ENCODE measurements at regions not wholly inside any gene's neighbourhood (a gene's known extent, or its start where the extent isn't known, plus 50 kb on each side); places are given as distances from the start of the nearest gene placed in this dataset.

DNA sequence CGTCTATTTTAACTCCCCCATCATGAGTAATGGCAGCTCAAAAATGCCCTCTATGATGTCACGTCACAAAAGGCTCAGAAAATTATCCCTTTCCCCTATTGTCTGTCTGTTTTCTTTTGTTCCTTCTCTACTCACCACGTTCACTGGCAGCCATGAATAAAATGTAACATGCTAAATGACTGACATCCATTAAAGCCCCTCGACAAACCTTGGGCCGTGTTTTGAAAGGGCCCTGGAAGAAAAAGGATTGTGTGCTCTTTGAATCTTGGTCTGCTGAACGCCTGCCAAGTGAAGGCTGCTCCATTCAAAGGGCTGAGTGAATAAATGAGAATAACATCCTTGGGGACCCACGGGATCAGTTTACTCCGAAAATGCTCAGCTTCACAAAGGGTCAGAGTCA, 118.7 kb downstream of the RPS12 start:
- H3K9me3 ChIP-seq (ENCODE audit: insufficient read depth in 2 of 2, low read depth in 1 of 2, low read length in 1 of 2): no peaks in the 10 kb centered on the region
- no peaks in the 10 kb centered on the region for H4K20me1 ChIP-seq (replicated peaks in 1 of 2; ENCODE audit: control insufficient read depth in 1 of 2, insufficient read depth in 2 of 2, low read length in 2 of 2)
- no peak overlapping the region for H2BK20ac ChIP-seq (ENCODE audit: low read length)
- no peaks in the 10 kb centered on the region for H3K79me2 ChIP-seq (ENCODE audit: control insufficient read depth in 1 of 2, insufficient read depth in 2 of 2, low read length in 2 of 2)
- H2AFZ ChIP-seq (ENCODE audit: low read length): peak overlapping the region; percentile 51; the same call in 1 of the 2 replicates
- TF ChIP-seq EGR1 (IDR thresholded peaks at IDR 0.05; ENCODE audit: borderline replicate concordance, low read depth, low read length): no peak
- TF ChIP-seq KDM1A (IDR thresholded peaks at IDR 0.05; ENCODE audit: borderline replicate concordance, low read length): no peak
- TF ChIP-seq HDAC6 (IDR thresholded peaks at IDR 0.05; ENCODE audit: low read depth, low read length): no peak
- TF ChIP-seq CBX5 (IDR thresholded peaks at IDR 0.05; ENCODE audit: low read depth, low read length): no peak
- TF ChIP-seq MAFK (IDR thresholded peaks at IDR 0.05; ENCODE audit: low read depth, low read length): no peak
- H3K4me3 ChIP-seq (ENCODE audit: extremely low read depth in 1 of 4, insufficient read depth in 2 of 4, low read depth in 3 of 4, low read length in 4 of 4): no peak overlapping the region
- H3K56ac ChIP-seq (replicated peaks; ENCODE audit: insufficient read length, low read depth, low read length): no peak overlapping the region
- no peaks in the 10 kb centered on the region for H3K27me3 ChIP-seq (replicated peaks in 1 of 4; ENCODE audit: control insufficient read depth in 3 of 4, extremely low read depth in 1 of 4, insufficient read depth in 3 of 4, low read length in 3 of 4)
- no peak overlapping the region for H4K8ac ChIP-seq (ENCODE audit: extremely low read depth, insufficient read depth, low read length)
- H4K5ac ChIP-seq (ENCODE audit: insufficient read length, low read depth, low read length): no peak overlapping the region
- H3K23ac ChIP-seq (ENCODE audit: insufficient read length): no peak overlapping the region
- FAIRE-seq (no peak), DNase-seq (ENCODE audit: low read depth in 1 of 2, low spot score in 2 of 2) (no peak)
- no peaks in the 10 kb centered on the region for H3K36me3 ChIP-seq (ENCODE audit: control insufficient read depth in 2 of 4, insufficient read depth in 4 of 4, low read length in 3 of 4)
- no peaks in the 10 kb centered on the region for H3K79me1 ChIP-seq (ENCODE audit: low read depth, low read length)
- H4K91ac ChIP-seq (replicated peaks; ENCODE audit: insufficient read length, low read length): no peak overlapping the region
- H3K4me1 ChIP-seq (replicated peaks in 1 of 4; ENCODE audit: control insufficient read depth in 3 of 4, insufficient read depth in 4 of 4, low read length in 3 of 4): peaks cover 0 to 4% (median 0%) of the 10 kb centered on the region in 4 experiments; a peak in 1 of 7 replicates
- no peak overlapping the region for H2BK12ac ChIP-seq (ENCODE audit: low read depth, low read length)
- H3K23me2 ChIP-seq (ENCODE audit: low read depth, low read length): no peaks in the 10 kb centered on the region
- 77% methylated on average over 8 of the region's 8 CpGs; no CpG with 5 or more reads in 1 of the 2 experiments for WGBS, 2 experiments (ENCODE audit: extremely low coverage in 1 of 2, insufficient coverage in 1 of 2, insufficient read length in 1 of 2, insufficient replicate concordance in 2 of 2, low coverage in 1 of 2, low lambda C conversion rate in 2 of 2, missing lambda C conversion rate in 1 of 2)
- no peak overlapping the region for H3K18ac ChIP-seq (ENCODE audit: extremely low read depth, low read length)
- no peak overlapping the region for H2BK5ac ChIP-seq (ENCODE audit: low read depth, low read length)
- ChIA-PET CTCF (ENCODE audit: partially characterized antibody) (interaction anchor here (0.6 to 1.4 kb wide), 5 partner anchors 9 to 619 kb away, joined by 3 to 4 read pairs (median 3); no protein-coding TSS in a partner anchor), POLR2A (ENCODE audit: partially characterized antibody) (interaction anchor here (0.6 to 1.1 kb wide), 2 partner anchors 119 to 164 kb away, joined by 3 to 4 read pairs; partner anchors contain the start of gene RPS12)
- H2BK120ac ChIP-seq (replicated peaks; ENCODE audit: low read depth, low read length): no peak overlapping the region
- no peak overlapping the region for H3K14ac ChIP-seq (ENCODE audit: insufficient read length)
- no peak overlapping the region for H3K9ac ChIP-seq (replicated peaks in 1 of 4; ENCODE audit: extremely low read depth in 1 of 4, low read depth in 3 of 4, low read length in 3 of 4)
- no peak overlapping the region for H3K4me2 ChIP-seq (ENCODE audit: insufficient read depth in 1 of 2, low read depth in 2 of 2, low read length in 2 of 2)
- H3K4ac ChIP-seq (replicated peaks; ENCODE audit: insufficient read length, low read depth, low read length): no peak overlapping the region
- H3K27ac ChIP-seq (ENCODE audit: low read depth, low read length): no peak overlapping the region
- H2BK15ac ChIP-seq (ENCODE audit: low read length): no peak overlapping the region
- H2AK5ac ChIP-seq (ENCODE audit: low read depth, low read length): no peak overlapping the region

Measured in H1 (cell line).